ENCODE measurements at regions not wholly inside any gene's neighbourhood (a gene's known extent, or its start where the extent isn't known, plus 50 kb on each side); places are given as distances from the start of the nearest gene placed in this dataset.

DNA sequence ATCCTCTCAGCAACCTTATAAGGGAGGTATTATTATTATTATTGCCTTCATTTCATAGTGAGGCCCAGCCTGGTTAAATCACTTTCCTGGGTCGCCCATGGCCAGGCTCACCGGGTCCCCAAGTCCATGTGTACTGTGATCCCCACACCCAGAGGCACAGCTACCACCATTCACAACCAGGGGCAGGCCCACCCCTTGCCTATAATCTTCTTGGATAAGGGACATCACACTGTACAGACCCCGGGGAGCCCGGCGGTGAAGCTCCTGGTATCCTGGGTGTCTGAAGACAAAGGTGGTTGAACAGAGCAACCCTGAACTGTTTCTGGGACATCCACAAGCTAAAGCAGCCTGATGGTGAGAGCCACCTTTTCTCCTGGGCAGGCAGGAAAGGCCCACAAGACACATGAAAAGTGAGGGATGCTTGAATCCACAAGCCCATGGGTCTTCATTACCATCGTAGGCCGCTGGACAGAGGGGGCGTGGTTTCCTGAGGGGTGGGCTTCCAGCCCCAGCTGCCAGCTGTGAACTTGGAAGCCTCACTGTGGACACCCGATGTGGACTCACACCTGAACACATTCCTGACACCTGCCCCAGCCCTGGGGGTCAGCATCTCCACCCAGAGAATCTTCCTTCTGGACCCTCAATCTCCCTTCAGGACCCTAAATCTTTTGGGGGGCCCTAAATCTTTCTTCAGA, 185.5 kb upstream of the PMEPA1 start:
- no peak overlapping the region for H3K27ac ChIP-seq
- no peaks in the 10 kb centered on the region for H3K4me1 ChIP-seq
- H3K4me3 ChIP-seq, result no peak overlapping the region
- TF ChIP-seq, protein P1, sequence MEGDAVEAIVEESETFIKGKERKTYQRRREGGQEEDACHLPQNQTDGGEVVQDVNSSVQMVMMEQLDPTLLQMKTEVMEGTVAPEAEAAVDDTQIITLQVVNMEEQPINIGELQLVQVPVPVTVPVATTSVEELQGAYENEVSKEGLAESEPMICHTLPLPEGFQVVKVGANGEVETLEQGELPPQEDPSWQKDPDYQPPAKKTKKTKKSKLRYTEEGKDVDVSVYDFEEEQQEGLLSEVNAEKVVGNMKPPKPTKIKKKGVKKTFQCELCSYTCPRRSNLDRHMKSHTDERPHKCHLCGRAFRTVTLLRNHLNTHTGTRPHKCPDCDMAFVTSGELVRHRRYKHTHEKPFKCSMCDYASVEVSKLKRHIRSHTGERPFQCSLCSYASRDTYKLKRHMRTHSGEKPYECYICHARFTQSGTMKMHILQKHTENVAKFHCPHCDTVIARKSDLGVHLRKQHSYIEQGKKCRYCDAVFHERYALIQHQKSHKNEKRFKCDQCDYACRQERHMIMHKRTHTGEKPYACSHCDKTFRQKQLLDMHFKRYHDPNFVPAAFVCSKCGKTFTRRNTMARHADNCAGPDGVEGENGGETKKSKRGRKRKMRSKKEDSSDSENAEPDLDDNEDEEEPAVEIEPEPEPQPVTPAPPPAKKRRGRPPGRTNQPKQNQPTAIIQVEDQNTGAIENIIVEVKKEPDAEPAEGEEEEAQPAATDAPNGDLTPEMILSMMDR (IDR thresholded peaks at IDR 0.05), result no peak
- H3K36me3 ChIP-seq, result no peaks in the 10 kb centered on the region
- no peaks in the 10 kb centered on the region for H3K27me3 ChIP-seq
- no peaks in the 10 kb centered on the region for H3K9me3 ChIP-seq
- DNase-seq (ENCODE audit: low spot score), result no peak

DNA sequence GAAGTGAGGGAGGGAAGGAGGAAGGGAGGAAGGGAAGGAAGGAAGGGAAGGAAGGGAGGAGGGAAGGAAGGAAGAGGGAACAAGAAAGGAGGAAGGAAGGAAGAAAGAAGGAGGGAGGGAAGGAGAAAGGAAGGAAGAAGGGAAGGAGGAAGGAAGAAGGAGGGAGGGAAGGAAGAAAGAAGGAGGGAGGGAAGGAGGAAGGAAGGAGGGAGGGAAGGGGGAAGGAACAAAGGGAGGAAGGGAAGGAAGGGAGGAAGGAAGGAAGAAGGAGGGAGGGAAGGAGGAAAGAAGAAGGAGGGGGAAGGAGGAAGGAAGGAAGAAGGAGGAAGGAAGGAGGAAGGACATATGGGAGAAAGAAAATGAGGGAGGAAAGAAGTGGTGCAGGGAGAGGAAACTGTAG, 184.7 kb upstream of the PMEPA1 start:
- Histone ChIP-seq H3K27me3 (no peaks in the 10 kb centered on the region), H3K4me3 (no peak overlapping the region), H3K9me3 (no peaks in the 10 kb centered on the region), H3K4me1 (no peaks in the 10 kb centered on the region), H3K36me3 (no peaks in the 10 kb centered on the region), H3K27ac (no peak overlapping the region)
- no peak for DNase-seq (ENCODE audit: low spot score)
- TF ChIP-seq, protein P1 (IDR thresholded peaks at IDR 0.05), result no peak

DNA sequence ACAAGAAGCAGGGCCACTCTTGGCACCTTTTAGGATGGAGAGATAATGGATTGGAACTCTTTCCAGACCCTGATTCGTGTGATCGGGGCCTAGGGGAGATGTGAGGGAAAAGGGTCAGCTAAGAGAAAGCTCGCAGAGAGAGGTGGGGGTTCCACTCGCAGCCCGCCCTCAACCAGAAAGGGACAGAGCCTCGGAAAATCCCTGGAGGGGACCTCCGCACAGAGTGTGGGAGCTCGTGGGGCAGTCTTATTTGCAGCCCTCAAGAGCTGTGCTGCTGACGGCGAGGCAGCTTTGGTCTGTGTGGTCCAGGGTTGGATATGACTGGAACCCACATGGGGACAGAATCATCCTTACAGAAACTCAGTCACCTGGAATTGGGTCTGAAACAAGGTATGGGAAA, 184.3 kb upstream of the PMEPA1 start:
- TF ChIP-seq, protein P1 (IDR thresholded peaks at IDR 0.05), result no peak
- H3K4me1 ChIP-seq, result no peaks in the 10 kb centered on the region
- H3K9me3 ChIP-seq, result no peaks in the 10 kb centered on the region
- no peak overlapping the region for H3K4me3 ChIP-seq
- H3K27me3 ChIP-seq, result no peaks in the 10 kb centered on the region
- H3K27ac ChIP-seq, result no peak overlapping the region
- DNase-seq (ENCODE audit: low spot score), result no peak
- no peaks in the 10 kb centered on the region for H3K36me3 ChIP-seq

DNA sequence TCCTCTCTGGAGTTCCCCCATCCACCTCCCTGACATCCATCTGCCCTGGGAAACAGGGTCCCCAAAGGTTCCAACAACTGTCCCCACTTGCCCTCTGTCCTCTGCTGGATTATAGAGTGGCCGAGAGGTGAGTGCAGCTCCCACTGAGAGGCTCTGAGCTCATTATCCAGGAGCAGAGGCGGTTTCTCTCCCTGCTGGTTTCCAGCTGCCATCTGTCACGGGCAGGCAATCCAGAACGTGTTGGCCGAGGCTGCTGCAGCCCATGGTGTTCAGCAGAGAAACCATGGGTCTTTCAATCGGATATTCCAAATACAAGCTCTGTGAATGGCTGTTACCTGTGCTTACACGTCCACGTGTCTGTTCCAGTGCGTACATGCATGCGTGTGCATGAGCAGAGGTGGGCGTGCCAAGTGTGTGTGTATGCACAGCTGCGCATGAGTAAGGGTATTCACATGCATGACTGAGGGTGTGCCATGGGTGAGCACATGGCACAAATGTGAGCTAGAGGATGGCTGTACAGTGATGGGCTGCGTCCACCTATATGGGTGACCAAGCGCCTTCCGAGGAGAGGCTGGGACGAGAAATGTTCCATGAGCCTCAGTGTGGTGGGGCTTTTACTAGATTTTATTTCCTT, 183.7 kb upstream of the PMEPA1 start:
- Histone ChIP-seq H3K9me3 (no peaks in the 10 kb centered on the region), H3K27me3 (no peaks in the 10 kb centered on the region), H3K36me3 (no peaks in the 10 kb centered on the region), H3K27ac (no peak overlapping the region), H3K4me3 (no peak overlapping the region), H3K4me1 (no peaks in the 10 kb centered on the region)
- no peak for DNase-seq (ENCODE audit: low spot score)
- TF ChIP-seq, protein P1 (IDR thresholded peaks at IDR 0.05), result no peak

DNA sequence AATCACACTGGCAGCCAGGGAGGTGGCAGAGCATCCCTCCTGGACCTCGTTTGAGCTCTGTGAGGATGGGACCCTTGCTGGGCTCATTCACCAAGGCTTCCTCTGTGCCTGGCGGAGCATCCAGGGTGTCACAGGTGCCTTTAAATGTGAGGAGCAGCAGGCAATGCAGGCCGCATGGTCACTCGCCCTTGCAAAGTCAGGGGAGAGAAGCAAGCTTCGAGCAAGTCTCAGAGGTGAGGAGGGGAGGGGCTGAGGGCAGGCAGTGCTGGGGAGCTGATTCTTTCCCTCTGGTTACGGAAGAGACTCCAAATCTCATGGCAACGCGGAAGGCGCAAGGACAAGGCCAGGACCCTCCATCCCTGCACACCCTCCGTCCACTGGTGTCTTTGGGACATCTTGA, 182.7 kb upstream of the PMEPA1 start:
- Histone ChIP-seq H3K9me3 (peaks cover 0 to under 1% of the 10 kb centered on the region in 2 donors), H3K4me3 (no peak overlapping the region), H3K27me3 (no peaks in the 10 kb centered on the region), H3K27ac (no peak overlapping the region), H3K4me1 (no peaks in the 10 kb centered on the region), H3K36me3 (no peaks in the 10 kb centered on the region)
- TF ChIP-seq, protein P1 (IDR thresholded peaks at IDR 0.05), result no peak
- DNase-seq (ENCODE audit: low spot score), result no peak
